NCI-H82 (cell line): ENCODE measurements at regions not wholly inside any gene's neighbourhood (a gene's known extent, or its start where the extent isn't known, plus 50 kb on each side); places are given as distances from the start of the nearest gene placed in this dataset.
A peak's percentile ranks its signal among the peaks of the same experiment; 100 is the strongest.

ENCODE experiments used
- DNase-seq: peaks from one replicate; lab custom pipeline; 2025; lab: John Stamatoyannopoulos, UW

DNA sequence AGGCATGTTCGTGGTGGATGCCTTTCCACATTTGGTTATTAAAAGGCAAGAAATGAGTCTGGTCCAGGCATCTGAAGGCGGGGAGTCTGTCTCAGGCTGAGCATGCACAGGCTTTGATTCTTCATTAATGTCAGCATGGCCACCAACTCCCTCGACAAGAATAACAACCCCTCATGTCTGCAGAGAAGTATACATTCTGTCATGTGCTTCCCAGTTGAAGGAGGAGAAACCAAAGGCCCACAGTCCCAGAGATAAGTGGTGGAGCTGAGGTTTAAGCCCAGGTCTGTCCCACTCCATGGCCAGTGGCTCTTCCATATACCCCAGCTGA is 61.6 kb upstream of the LAPTM5 start:
- no peak for DNase-seq

DNA sequence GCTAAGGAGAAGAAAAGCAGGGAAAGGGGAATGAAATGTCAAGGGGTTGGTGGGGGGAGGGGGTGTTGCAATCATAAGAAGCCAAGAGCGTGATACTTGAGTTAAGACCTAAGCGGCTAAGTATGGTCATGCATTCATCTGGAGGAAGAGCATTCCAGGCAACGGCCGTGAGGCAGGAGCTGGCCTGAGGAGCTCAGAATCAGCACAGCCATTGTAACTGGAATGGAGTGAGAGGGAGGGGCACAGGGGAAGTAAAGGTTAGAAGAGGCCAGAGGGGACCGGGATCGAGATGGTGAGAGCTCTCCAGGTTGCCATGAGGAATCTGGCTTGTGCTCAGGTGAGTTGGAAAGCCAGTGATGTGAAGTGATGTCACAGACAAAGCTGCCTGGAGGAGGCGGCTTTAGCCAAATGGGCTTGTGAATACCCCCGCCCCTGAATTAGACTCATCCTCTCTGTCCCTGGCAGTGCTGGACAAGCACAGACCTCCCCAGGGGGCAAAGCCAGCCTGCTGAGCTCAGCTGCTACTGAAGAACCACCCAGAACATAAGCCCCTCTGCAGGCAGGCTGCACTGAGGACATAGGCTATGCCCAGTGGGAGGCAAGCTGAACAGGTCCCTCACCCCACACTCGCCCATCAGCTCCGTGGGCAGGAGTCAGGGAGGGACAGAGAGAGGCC is 61.1 kb upstream of the LAPTM5 start:
- DNase-seq, result peak; percentile 39

DNA sequence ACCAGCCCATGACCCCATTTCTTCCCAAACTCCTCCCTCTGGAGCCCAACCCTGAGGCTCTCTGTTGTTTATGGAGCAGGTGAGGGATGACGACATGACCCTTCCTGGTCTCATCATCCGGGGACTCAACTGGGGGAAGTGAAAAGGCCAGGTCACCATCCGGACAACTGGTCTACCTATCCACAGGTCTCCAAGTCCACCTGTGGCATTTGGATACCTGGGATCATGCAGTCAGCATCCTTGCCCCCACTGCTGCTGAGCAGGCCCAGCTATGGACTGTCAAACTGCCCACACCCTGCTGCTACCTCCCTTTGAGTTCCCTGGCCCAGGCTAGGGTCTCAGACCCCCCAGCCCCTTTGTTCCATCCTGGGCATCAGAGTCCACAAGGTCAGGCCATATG is 60.0 kb upstream of the LAPTM5 start:
- no peak for DNase-seq

DNA sequence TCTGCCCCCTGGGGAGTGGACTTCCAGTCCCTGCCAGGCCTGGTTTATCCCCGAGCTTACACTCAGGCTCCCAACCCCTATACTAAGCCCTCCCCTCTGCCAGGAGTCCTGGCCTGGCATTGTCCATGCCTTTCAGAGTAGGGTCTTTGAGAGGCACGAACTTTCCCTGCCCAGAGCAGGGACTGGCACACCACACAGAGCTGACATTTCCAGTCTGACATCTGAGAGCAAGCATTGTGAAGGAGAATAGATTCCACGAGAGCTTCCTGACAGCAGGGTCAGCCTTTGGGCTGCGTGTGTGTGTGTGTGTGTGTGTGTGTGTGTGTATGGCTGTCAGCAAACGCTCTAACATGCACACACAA is 59.5 kb upstream of the LAPTM5 start:
- DNase-seq, result no peak

DNA sequence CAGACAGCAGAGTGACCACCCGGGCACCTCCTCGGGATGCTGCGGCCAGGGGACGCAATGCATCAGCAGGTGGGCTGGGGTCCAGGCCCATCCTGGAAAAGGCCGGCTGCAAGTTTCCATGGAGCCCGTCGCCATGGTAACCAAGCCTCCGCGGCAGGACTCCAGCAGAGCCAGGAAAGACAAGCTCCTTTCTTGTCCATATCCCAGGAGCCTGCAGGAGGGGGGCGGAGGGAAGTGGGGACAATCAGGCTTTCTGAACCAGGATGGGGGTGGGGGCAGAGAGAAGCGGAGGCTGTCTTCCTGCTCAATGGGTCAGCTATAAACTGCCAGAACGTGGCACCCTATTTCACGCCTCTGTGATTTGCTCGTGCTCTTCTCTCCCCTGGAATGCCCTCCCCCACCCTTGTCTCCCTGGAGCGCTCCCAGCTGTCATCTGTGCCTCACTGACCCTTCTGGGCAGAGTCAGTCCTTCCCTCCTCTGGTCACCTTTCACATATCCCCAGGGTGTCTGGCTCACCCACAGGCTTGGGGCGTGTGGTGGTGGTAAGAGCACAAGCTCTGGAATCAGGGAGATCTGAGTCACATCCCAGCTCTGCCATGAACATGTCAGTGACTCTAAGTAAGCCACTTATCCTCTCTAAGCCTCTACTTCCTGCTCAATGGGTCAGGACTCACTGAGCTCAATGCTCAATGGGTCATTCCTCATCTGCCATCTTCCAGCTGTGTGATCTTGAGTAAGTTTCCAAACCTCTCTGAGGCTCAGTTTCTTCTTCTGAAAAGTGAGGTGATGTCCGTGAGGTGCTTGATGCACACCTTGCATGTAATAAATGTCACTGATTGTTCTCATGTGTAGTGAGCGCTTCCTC is 58.9 kb upstream of the LAPTM5 start:
- DNase-seq, result peak; percentile 94

DNA sequence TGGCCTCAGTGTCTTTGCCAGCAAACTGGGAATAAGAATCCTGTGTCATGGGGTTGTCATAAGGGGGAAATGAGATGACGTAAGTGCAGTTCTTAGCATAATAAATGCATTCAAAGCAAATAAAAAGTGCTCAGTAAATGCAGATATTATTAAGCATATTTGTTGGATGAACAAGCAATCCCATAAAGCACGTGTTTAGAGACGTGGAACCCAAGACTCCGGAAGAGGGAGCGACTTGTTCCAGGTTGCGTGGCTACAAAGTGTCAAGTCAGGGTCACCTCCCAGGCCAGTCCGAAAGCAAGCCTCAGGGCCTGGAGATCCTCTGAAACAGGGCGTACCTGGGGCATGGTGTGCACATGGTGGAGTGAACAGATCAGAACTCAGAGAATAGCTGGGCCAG is 58.0 kb upstream of the LAPTM5 start:
- no peak for DNase-seq

DNA sequence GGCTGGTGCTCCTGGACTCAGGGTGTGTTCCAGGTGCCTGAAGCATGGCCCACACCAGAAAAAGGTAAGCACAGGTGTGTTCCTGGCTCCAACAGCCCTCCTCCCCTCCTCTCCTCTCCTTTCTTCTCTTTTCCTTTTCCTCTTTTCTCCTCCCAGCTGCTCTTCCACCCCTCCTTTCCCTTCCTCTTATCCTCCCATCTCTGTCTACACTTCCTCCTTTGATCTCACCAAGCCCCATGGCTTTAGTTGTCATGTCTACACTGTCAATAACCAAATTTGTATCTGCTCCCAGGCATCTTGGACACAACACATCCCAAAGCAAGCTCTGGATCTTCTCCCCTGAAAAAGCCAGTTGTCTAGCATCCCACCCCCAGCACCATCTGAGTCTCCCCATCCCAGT is 56.7 kb upstream of the LAPTM5 start:
- DNase-seq, result no peak

DNA sequence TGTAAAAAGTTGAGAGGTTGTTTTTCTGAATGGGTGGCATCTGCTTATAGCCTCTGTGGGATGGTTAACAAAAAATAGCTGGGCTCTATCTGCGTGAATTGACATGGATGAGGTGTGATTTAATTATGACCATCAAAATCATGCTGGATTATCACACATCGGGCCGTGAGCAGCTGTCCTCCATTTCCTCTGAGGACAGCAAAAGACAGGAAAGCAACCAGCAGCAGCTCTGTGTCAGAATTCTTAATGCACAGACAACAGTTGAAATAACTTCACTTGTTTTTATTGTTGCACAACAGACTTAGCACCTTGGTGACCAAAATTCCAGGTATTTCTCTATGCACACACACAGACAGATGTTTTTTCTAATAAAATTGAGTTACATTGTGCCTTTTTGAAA is 54.5 kb upstream of the LAPTM5 start:
- peak; percentile 50 for DNase-seq

DNA sequence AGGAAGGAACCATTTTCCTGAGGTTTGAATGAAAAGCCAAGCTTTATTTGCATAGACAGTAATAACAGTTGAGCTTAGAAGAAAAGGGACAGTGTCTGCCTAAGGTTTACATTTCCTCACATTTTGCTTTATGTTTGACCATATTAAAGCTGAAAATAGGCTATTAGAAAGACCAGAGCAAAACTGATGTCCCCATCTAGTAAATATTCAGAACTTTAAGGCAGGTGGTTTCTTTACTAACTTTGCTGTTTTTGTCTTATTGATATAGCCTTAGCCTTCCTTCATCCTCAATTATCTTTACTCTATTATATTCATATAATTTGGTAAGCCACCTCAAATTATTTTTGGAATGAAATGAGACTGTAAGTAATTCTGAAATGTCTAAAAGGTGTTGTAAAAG is 53.6 kb upstream of the LAPTM5 start:
- DNase-seq, result no peak

DNA sequence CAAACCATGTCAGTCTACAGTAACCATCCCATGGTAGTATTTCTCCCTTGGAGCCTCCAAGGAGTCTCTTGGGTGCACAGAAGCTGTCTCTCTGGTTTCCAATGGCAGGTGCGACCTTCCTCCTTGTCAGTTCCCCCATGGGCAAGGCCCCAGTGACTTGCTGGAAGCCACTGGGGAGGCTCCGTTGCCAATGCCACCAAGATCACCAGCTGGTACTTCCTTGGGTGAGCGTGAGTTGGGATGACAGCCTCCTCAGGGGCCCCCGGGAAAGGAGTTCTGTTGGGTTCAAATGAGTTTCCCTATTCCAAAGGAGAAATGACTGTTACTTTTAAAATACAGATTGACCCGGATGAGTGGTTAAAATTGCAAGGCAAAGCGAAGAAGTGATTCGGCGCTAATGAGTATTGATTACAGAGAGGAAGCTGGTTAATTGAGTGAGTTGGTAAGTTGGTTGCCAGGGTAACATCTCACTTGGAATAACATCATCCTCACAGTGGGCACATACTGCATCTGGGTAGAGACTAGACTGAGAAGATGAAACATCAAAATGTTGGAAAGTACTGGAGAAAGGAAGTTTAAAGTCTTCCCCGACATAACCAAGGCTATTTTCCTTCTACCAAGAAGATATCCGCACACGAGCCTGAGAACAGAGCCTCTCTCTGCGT is 53.0 kb upstream of the LAPTM5 start:
- DNase-seq, result no peak

DNA sequence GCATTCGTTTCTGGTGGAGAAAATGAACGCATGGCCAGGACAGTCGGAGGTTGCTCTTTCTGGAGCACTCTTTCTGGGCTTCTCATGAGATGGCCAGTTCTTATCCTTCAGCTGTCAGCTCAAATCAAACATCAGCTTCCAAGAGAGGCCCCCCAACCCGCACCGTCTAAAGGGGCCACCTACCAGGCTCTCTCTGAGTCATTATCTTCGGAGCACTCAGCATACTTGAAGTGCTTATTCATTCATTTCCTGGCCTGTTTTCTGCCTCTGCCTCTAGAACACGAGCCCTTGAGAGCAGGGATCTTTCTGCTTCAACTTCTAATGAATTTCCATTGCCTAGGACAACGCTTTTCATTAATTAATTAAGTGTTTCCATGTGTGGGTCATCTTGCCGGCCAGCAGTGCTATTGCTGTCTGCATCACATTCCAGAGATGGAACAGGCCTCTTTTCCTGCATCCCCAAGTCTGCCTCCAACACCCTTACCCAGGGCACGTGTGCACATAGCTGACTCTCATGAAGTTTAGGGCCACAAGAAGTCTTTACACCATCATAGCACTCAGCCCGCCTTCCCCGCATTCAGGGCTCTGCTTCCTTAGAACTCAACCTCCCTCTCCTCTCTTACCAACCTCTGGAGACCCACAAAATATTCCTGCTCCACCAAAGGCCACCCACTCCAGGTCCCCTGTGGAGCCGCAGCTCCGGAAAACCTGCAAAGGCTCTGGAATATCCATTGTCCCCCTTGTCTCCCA is 52.1 kb upstream of the LAPTM5 start:
- DNase-seq, result no peak

DNA sequence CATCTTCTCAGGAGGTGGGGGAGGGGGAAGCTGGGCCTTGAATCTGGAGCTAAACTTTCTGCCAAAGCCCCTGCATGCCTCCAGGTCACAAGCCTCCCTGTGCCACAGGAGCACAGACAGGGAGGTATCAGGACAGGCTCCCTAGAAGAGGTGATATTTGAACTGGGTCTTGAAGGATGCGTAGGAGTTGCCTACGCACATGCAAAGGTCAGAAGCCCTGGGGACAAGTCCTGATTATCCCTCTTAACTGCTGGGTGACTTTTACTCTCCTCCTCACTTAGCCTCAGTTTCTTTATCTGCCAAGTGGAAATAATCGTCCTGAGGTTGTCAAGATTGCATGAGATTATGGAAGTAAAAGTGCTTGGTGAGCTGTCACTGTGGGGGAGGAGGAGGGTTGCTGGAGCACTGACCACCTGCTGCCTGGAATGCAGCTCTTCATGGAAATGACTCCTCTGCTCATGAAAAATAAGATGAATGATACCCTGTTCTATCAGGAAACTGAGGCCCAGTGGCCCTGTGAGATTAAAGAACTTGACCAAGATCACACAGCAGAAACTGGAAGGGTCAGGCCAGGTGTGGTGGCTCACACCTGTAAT is 50.6 kb upstream of the LAPTM5 start:
- no peak for DNase-seq

DNA sequence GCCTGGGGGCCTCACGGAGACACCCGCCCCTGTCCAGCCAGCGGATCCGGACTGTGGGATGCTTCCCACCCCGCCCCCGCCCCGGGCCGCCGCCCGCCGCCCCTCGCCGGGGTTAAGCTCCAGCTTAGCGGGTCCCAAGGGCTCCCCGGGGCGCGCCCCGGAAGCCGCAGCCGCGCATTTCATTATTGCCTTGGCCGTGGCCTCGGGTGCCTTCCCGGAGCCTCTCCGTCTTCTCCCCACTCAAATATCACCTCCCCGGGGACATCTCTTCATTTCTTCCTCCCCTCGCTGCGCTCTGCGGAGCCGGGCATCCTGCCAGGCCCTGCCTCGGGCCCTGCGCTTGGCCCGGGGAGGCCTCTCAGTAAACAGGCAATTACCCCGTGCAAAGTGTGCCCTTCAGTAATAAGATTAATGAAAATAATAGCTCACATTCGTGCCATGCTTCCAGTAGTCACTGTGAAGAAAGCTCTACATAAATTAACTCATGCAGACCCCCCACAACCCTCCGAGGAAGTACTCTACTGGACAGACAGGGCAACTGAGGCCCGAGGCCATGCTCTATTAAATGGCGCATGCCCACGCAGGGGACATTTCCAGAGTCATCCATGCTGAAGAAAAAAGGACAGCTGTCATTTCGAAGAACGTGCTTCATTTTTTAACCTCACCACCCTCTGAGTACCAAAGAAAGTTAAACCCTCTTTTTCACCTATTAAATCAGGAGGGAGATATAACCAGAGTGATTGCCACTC is 49.9 kb upstream of the LAPTM5 start:
- DNase-seq, result peak; percentile 66
